ENCODE measurements at regions not wholly inside any gene's neighbourhood (a gene's known extent, or its start where the extent isn't known, plus 50 kb on each side); places are given as distances from the start of the nearest gene placed in this dataset.

DNA sequence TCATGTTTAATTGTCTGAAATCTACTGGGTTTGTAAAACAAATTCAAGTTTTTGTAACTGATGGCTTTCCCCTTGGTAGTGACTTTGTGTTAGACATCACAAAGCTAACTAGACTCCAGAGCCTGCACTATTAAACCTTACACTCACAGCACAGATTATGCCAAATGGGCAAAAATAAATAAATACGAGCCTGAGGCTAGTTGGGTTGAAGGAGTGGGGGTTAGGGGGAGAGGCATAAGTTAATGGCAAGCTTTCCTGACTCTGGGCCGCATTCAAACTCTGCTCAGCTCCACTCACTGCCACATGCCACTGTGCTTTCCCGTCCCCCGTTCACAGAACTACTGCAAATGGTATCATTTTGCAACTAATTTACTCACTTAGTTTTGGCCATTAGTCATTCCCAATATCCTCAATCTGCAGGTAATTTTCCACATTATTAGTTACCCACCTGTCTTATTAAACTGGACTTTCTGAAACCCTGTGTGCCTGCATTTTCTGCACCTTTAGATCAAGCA, 1079.9 kb upstream of the PIK3C3 start:
- H3K36me3 ChIP-seq (ENCODE audit: control insufficient read depth in 2 of 4, insufficient read depth in 4 of 4, low read length in 3 of 4), result no peaks in the 10 kb centered on the region
- DNase-seq (ENCODE audit: low read depth in 1 of 2, low spot score in 2 of 2) (no peak), FAIRE-seq (no peak)
- H3K4me1 ChIP-seq (replicated peaks in 1 of 4; ENCODE audit: control insufficient read depth in 3 of 4, insufficient read depth in 4 of 4, low read length in 3 of 4), result peaks cover 0 to 8% (median 1%) of the 10 kb centered on the region in 4 experiments; a peak in 2 of 7 replicates
- H3K9ac ChIP-seq (replicated peaks in 1 of 4; ENCODE audit: extremely low read depth in 1 of 4, low read depth in 3 of 4, low read length in 3 of 4), result no peak overlapping the region
- H3K27me3 ChIP-seq (replicated peaks in 1 of 4; ENCODE audit: control insufficient read depth in 3 of 4, extremely low read depth in 1 of 4, insufficient read depth in 3 of 4, low read length in 3 of 4), result no peaks in the 10 kb centered on the region
- no peak overlapping the region for H3K4me3 ChIP-seq (ENCODE audit: extremely low read depth in 1 of 4, insufficient read depth in 2 of 4, low read depth in 3 of 4, low read length in 4 of 4)
- H3K23ac ChIP-seq (ENCODE audit: insufficient read length), result no peak overlapping the region
- H3K23me2 ChIP-seq (ENCODE audit: low read depth, low read length), result no peaks in the 10 kb centered on the region
- H2BK12ac ChIP-seq (ENCODE audit: low read depth, low read length), result no peak overlapping the region
- H4K5ac ChIP-seq (ENCODE audit: insufficient read length, low read depth, low read length), result no peak overlapping the region
- no peak overlapping the region for H2BK15ac ChIP-seq (ENCODE audit: low read length)
- H2BK5ac ChIP-seq (ENCODE audit: low read depth, low read length), result no peak overlapping the region
- no peak overlapping the region for H3K18ac ChIP-seq (ENCODE audit: extremely low read depth, low read length)
- H2BK20ac ChIP-seq (ENCODE audit: low read length), result no peak overlapping the region
- no peaks in the 10 kb centered on the region for H3K9me3 ChIP-seq (ENCODE audit: insufficient read depth in 2 of 2, low read depth in 1 of 2, low read length in 1 of 2)
- H3K79me2 ChIP-seq (ENCODE audit: control insufficient read depth in 1 of 2, insufficient read depth in 2 of 2, low read length in 2 of 2), result no peaks in the 10 kb centered on the region
- no peak overlapping the region for H3K4me2 ChIP-seq (ENCODE audit: insufficient read depth in 1 of 2, low read depth in 2 of 2, low read length in 2 of 2)
- H3K14ac ChIP-seq (ENCODE audit: insufficient read length), result no peak overlapping the region
- no peak overlapping the region for H2BK120ac ChIP-seq (replicated peaks; ENCODE audit: low read depth, low read length)
- no peak overlapping the region for H4K91ac ChIP-seq (replicated peaks; ENCODE audit: insufficient read length, low read length)
- no peak overlapping the region for H4K8ac ChIP-seq (ENCODE audit: extremely low read depth, insufficient read depth, low read length)
- H3K4ac ChIP-seq (replicated peaks; ENCODE audit: insufficient read length, low read depth, low read length), result no peak overlapping the region
- ChIA-PET POLR2A (ENCODE audit: partially characterized antibody) (no interaction called here), CTCF (ENCODE audit: partially characterized antibody) (no interaction called here)
- H2AFZ ChIP-seq (ENCODE audit: low read length), result peak overlapping the region; percentile 5; the same call in 1 of the 2 replicates
- H3K79me1 ChIP-seq (ENCODE audit: low read depth, low read length), result no peaks in the 10 kb centered on the region
- 81% methylated on average over 4 of the region's 4 CpGs; no CpG with 5 or more reads in 1 of the 2 experiments for WGBS, 2 experiments (ENCODE audit: extremely low coverage in 1 of 2, insufficient coverage in 1 of 2, insufficient read length in 1 of 2, insufficient replicate concordance in 2 of 2, low coverage in 1 of 2, low lambda C conversion rate in 2 of 2, missing lambda C conversion rate in 1 of 2)
- no peaks in the 10 kb centered on the region for H4K20me1 ChIP-seq (replicated peaks in 1 of 2; ENCODE audit: control insufficient read depth in 1 of 2, insufficient read depth in 2 of 2, low read length in 2 of 2)
- H3K56ac ChIP-seq (replicated peaks; ENCODE audit: insufficient read length, low read depth, low read length), result no peak overlapping the region
- no peak overlapping the region for H3K27ac ChIP-seq (ENCODE audit: low read depth, low read length)
- H2AK5ac ChIP-seq (ENCODE audit: low read depth, low read length), result no peak overlapping the region
- TF ChIP-seq, protein P1, sequence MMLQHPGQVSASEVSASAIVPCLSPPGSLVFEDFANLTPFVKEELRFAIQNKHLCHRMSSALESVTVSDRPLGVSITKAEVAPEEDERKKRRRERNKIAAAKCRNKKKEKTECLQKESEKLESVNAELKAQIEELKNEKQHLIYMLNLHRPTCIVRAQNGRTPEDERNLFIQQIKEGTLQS (IDR thresholded peaks at IDR 0.05; ENCODE audit: insufficient read depth, low read depth, low read length), result no peak
- TF ChIP-seq EGR1 (IDR thresholded peaks at IDR 0.05; ENCODE audit: borderline replicate concordance, low read depth, low read length) (no peak), SIX5 (IDR thresholded peaks at IDR 0.05; ENCODE audit: low read depth, low read length) (no peak), BRCA1 (IDR thresholded peaks at IDR 0.05; ENCODE audit: low read depth, low read length) (no peak), KDM1A (IDR thresholded peaks at IDR 0.05; ENCODE audit: borderline replicate concordance, low read length) (no peak), SP2 (IDR thresholded peaks at IDR 0.05; ENCODE audit: low read length) (no peak), TEAD4 (IDR thresholded peaks at IDR 0.05; ENCODE audit: low read depth, low read length) (no peak), GTF2F1 (IDR thresholded peaks at IDR 0.05; ENCODE audit: borderline replicate concordance, low read depth, low read length) (no peak), MAFK (IDR thresholded peaks at IDR 0.05; ENCODE audit: low read depth, low read length) (no peak), TBP (IDR thresholded peaks at IDR 0.05; ENCODE audit: low read depth, low read length) (no peak), KDM5A (IDR thresholded peaks at IDR 0.05; ENCODE audit: low read length) (no peak), EP300 (IDR thresholded peaks at IDR 0.05; ENCODE audit: borderline replicate concordance in 1 of 2, low read depth in 2 of 2, low read length in 2 of 2) (no peak), CEBPB (IDR thresholded peaks at IDR 0.05; ENCODE audit: low read depth, low read length) (no peak), CHD1 (IDR thresholded peaks at IDR 0.05; ENCODE audit: low read depth, low read length) (no peak), RXRA (IDR thresholded peaks at IDR 0.05; ENCODE audit: insufficient read depth, low read depth, low read length) (no peak)

Data from H1 (cell line).